Superior temporal gyrus (tissue), 1 donor: ENCODE measurements at regions not wholly inside any gene's neighbourhood (a gene's known extent, or its start where the extent isn't known, plus 50 kb on each side); places are given as distances from the start of the nearest gene placed in this dataset.

Experiments
- DNase-seq: peaks from one replicate; pipeline ENCODE4 v3.0.0-alpha.2; 2016; ENCODE audit errors: extremely low spot score

- no peak for DNase-seq
Measured at GRCh38 chr4:178275671-178276360, 833.6 kb upstream of the AGA start.

DNA sequence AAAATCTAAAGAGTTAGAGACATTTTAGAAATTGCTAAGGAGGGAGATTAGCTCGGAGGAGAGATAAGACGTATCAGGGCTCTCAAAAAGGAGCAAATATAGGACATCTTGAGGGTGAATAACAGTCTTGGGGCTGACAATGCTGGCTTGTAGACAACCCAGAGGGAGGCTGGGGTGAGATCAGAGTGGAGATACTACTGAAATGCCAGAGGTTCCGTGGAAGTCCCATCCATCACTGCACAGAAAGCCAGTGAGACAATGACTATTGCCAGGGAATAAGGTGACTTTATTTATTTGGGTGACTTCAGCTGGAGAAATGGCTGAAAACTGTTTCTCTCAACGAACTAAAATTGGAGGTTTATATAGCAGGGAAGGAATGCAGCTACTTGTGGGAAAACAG lies 838.1 kb upstream of the AGA start:
- DNase-seq: no peak

DNA sequence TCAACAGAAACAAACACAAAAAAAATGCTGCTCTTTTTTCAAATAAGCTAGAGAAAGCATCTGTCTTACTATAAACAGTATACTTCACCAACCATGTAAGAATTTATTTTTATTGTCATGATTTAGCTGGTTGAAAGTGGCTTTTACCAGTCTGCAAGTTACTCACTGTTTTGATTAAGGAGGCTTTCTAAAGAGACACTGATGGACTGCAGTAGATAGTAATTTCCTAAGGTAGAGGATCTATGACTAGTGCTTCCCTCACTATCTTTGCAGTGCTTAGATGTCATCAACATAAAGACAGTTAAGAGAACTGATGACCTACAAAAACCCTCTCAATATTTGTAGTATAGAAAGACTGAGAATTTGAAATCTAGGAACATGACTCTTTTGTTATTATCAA lies 846.2 kb upstream of the AGA start:
- no peak for DNase-seq

- no peak for DNase-seq
Measured at GRCh38 chr4:178293601-178294000, 851.4 kb upstream of the AGA start.

- DNase-seq: no peak
Measured at GRCh38 chr4:178296669-178297068, 854.4 kb upstream of the AGA start.

DNA sequence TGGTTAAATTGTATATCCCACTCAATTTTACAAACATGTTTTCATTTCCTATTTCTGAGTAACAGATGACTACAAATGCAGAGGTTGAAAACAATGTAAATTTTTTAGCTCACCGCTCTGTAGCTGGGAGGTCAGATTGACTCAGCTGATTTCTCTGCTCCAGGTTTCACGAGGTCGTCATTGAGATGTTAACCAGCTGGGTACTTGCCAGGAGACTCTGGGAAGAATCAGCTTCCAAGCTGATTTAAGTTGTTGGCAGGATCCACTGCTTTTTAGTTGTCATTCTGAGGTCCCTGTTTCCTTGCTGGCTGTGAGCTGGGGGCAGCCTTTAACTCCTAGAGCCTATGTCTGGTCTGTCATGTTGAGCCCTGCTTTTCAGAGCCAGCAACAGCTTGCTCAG lies 864.3 kb upstream of the AGA start:
- no peak for DNase-seq

GRCh38 chr4:178309890-178310289 lies 867.7 kb upstream of the AGA start:
- DNase-seq: no peak

DNA sequence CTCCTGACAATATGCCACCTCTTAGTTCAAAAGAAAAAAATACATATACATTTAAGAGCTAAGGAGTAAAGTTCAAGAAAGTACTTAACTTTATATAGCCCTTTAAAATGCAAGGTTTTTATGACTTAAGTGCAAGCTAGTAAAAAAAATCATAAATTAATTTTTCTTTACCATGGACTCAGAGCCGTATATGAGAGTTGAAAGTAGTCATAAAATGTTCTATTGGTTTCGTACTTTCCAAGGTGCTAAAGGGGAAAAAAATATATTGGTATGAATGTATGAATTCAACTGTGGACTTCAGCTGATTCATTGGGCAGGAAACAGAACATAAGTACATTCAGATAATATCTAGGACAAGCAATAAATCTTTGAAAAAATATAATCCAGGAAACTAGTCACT lies 869.8 kb upstream of the AGA start:
- no peak for DNase-seq

DNA sequence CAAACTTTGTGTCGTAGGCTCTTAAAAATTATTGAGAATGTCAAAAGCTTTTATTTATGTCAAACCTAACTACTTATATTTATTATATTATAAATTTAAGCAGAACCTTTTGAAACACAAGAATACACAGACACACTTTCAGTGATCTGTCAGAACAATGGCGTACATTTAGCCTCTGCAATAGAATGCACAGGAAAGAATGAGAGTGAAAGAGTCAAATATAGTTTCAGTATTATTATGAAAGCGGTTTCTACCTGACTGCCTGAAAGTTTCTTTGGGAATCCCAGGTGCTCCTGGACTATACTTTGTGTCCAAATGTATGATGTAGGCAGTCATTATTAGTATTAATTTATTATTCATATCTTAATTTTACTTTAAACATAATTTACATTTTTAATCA lies 872.0 kb upstream of the AGA start:
- DNase-seq: no peak

- no peak for DNase-seq
Measured at GRCh38 chr4:178316211-178316610, 874.0 kb upstream of the AGA start.

DNA sequence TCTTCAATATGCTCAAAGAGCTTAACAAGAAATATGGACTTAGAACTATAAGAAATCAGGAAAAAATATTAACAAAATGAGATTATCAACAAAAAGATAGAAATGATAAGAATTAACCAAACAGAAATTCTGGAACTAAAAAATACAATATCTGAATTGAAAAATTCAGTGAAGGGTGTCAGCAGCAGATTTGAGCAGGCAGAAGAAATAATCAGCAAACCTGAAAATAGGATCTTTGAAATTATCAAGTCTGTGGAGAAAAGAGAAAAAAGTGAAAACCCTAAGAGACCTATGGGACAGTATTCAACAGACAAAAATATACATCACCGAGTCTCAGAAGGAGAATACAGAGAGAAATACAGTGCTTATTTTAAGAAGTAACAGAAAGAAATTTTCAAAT lies 877.8 kb upstream of the AGA start:
- DNase-seq: no peak

- no peak for DNase-seq
Measured at GRCh38 chr4:178322524-178323183, 880.4 kb upstream of the AGA start.

- DNase-seq: no peak
Measured at GRCh38 chr4:178329226-178329872, 887.1 kb upstream of the AGA start.

GRCh38 chr4:178333355-178333754 lies 891.1 kb upstream of the AGA start:
- no peak for DNase-seq

DNA sequence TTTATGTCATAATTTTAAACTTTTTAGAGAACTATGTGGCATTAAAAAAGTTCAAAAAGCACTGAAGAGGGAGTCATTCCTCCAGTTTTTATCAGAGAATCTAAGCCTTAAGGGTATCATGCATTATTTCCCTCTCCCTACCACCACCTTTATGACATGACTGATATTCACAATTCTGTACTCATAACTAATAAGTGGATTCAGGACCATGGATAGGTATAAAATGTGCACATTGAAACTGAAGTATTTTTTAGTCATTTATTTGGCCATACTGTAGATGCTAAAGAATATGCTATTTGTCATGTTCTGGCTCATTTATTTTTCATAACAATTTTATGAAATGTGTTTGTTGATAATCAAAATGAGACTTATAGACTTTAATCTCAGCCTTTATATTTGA lies 897.5 kb upstream of the AGA start:
- no peak for DNase-seq

DNA sequence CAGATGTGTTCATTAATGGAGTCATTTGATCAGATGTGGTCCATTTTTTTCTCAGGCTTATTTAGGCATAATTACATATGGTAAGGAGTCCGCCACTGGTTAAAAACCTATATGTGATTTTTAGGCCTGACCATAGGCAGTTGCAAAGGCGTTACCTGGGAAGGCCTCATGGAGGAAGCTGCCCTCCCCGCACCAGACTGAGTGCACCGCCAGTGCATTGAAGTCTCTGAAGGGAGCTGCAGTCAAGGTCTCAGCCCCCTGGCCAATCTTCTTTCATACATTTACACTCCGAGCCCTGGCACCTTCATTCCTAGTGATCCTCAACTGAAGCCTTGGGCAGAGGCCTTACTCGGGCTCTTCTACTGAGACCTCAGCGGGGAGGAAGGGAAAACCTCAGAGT lies 898.2 kb upstream of the AGA start:
- no peak for DNase-seq

- DNase-seq: no peak
Measured at GRCh38 chr4:178344096-178344495, 901.9 kb upstream of the AGA start.

DNA sequence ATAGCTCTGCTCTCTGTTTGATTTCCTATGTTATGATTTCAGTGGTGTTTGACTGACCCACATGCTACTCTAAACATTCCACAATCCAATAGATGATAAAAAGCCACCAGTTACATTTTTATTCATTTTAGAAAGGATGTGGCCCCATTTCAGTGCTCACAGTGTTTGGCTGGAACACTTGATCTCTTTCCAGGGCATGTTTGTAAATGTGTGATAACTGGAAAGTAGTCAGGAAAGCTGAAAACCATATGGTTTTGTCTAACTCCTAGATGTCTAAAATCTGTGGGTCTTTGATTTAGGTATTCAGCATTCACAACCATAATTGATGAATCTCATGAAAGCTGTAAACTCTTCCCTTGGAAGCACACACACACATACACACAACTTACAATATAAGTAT lies 904.9 kb upstream of the AGA start:
- no peak for DNase-seq

DNA sequence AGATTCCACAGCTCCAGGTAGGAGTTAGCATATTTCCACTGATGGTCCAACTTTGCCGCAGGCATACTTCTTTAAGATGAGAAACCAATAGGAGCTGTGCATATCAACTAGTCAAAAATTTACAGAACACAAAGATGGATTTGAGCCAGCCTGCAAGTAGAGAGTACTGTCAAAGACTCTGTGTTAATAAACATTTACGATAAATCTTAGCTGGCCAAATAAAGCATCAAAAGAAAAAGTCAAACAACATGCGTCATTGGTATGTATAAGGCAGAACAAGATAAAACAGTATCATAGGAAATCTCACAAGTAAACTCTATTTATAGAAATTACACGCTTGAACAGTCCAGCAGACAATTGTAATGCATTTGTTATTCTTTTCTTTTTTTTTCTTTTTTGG lies 907.4 kb upstream of the AGA start:
- DNase-seq: no peak

DNA sequence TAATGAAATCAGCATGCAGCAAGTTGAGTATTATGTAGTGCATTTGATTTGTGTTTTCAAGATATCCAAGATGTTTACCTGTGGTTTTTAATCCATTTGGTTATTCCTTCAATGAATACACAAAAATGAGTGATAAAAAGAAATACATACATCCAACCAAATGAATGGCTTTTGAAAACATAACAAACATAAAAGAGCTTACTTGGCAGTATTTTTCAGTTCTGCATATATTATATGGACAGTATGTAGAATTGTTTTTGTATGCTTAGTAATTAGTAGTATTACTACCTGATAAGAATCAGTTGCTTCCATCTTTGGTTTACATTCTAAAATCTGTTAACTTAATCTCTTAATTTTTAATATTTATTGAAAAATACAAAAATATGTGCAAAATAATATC lies 908.9 kb upstream of the AGA start:
- no peak for DNase-seq

GRCh38 chr4:178356725-178357124 lies 914.5 kb upstream of the AGA start:
- DNase-seq: no peak

- no peak for DNase-seq
Measured at GRCh38 chr4:178385481-178385880, 943.2 kb upstream of the AGA start.

GRCh38 chr4:178387756-178388155 lies 945.5 kb upstream of the AGA start:
- DNase-seq: no peak
